ENCODE measurements at regions not wholly inside any gene's neighbourhood (a gene's known extent, or its start where the extent isn't known, plus 50 kb on each side); places are given as distances from the start of the nearest gene placed in this dataset.

DNA sequence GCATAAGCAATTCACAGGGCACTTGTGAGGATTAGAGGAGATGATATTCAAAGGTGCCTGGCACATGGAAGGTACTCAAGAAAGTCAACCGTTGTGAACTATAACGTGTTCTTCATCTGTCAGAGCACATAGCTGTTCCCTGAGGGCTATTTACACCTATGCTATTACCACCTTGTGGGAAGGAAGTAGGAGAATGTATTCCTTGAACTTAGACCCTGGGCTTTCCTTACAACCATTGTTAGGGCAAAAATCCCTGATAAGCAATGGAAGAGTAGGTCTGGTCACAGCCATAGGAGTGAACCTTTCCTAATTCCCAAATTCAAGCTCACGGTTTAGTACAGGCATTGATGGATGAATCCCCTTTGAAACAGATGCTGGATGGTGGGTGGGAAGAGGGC, 188.6 kb downstream of the HAPSTR1 start (continued):
- TF ChIP-seq, protein P1, sequence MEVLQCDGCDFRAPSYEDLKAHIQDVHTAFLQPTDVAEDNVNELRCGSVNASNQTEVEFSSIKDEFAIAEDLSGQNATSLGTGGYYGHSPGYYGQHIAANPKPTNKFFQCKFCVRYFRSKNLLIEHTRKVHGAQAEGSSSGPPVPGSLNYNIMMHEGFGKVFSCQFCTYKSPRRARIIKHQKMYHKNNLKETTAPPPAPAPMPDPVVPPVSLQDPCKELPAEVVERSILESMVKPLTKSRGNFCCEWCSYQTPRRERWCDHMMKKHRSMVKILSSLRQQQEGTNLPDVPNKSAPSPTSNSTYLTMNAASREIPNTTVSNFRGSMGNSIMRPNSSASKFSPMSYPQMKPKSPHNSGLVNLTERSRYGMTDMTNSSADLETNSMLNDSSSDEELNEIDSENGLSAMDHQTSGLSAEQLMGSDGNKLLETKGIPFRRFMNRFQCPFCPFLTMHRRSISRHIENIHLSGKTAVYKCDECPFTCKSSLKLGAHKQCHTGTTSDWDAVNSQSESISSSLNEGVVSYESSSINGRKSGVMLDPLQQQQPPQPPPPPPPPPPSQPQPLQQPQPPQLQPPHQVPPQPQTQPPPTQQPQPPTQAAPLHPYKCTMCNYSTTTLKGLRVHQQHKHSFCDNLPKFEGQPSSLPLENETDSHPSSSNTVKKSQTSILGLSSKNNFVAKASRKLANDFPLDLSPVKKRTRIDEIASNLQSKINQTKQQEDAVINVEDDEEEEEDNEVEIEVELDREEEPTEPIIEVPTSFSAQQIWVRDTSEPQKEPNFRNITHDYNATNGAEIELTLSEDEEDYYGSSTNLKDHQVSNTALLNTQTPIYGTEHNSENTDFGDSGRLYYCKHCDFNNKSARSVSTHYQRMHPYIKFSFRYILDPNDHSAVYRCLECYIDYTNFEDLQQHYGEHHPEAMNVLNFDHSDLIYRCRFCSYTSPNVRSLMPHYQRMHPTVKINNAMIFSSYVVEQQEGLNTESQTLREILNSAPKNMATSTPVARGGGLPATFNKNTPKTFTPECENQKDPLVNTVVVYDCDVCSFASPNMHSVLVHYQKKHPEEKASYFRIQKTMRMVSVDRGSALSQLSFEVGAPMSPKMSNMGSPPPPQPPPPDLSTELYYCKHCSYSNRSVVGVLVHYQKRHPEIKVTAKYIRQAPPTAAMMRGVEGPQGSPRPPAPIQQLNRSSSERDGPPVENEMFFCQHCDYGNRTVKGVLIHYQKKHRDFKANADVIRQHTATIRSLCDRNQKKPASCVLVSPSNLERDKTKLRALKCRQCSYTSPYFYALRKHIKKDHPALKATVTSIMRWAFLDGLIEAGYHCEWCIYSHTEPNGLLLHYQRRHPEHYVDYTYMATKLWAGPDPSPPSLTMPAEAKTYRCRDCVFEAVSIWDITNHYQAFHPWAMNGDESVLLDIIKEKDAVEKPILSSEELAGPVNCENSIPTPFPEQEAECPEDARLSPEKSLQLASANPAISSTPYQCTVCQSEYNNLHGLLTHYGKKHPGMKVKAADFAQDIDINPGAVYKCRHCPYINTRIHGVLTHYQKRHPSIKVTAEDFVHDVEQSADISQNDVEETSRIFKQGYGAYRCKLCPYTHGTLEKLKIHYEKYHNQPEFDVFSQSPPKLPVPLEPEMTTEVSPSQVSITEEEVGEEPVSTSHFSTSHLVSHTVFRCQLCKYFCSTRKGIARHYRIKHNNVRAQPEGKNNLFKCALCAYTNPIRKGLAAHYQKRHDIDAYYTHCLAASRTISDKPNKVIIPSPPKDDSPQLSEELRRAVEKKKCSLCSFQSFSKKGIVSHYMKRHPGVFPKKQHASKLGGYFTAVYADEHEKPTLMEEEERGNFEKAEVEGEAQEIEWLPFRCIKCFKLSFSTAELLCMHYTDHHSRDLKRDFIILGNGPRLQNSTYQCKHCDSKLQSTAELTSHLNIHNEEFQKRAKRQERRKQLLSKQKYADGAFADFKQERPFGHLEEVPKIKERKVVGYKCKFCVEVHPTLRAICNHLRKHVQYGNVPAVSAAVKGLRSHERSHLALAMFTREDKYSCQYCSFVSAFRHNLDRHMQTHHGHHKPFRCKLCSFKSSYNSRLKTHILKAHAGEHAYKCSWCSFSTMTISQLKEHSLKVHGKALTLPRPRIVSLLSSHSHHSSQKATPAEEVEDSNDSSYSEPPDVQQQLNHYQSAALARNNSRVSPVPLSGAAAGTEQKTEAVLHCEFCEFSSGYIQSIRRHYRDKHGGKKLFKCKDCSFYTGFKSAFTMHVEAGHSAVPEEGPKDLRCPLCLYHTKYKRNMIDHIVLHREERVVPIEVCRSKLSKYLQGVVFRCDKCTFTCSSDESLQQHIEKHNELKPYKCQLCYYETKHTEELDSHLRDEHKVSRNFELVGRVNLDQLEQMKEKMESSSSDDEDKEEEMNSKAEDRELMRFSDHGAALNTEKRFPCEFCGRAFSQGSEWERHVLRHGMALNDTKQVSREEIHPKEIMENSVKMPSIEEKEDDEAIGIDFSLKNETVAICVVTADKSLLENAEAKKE (CRISPR knock-in tag; IDR thresholded peaks at IDR 0.05): no peak
- TF ChIP-seq POLR2AphosphoS5 (IDR thresholded peaks at IDR 0.05; ENCODE audit: low read depth) (no peak), EZH2 (IDR thresholded peaks at IDR 0.05; ENCODE audit: low read depth, unreplicated experiment) (no peak), ZNF331 (CRISPR knock-in tag; IDR thresholded peaks at IDR 0.05; ENCODE audit: low read depth) (no peak), STAT1 (IDR thresholded peaks at IDR 0.05; ENCODE audit: unreplicated experiment) (no peak), NANOG (IDR thresholded peaks at IDR 0.05; ENCODE audit: borderline replicate concordance) (no peak)
- TF ChIP-seq, protein P2, sequence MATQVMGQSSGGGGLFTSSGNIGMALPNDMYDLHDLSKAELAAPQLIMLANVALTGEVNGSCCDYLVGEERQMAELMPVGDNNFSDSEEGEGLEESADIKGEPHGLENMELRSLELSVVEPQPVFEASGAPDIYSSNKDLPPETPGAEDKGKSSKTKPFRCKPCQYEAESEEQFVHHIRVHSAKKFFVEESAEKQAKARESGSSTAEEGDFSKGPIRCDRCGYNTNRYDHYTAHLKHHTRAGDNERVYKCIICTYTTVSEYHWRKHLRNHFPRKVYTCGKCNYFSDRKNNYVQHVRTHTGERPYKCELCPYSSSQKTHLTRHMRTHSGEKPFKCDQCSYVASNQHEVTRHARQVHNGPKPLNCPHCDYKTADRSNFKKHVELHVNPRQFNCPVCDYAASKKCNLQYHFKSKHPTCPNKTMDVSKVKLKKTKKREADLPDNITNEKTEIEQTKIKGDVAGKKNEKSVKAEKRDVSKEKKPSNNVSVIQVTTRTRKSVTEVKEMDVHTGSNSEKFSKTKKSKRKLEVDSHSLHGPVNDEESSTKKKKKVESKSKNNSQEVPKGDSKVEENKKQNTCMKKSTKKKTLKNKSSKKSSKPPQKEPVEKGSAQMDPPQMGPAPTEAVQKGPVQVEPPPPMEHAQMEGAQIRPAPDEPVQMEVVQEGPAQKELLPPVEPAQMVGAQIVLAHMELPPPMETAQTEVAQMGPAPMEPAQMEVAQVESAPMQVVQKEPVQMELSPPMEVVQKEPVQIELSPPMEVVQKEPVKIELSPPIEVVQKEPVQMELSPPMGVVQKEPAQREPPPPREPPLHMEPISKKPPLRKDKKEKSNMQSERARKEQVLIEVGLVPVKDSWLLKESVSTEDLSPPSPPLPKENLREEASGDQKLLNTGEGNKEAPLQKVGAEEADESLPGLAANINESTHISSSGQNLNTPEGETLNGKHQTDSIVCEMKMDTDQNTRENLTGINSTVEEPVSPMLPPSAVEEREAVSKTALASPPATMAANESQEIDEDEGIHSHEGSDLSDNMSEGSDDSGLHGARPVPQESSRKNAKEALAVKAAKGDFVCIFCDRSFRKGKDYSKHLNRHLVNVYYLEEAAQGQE (IDR thresholded peaks at IDR 0.05; ENCODE audit: unreplicated experiment): no peak
